ENCODE measurements at regions not wholly inside any gene's neighbourhood (a gene's known extent, or its start where the extent isn't known, plus 50 kb on each side); places are given as distances from the start of the nearest gene placed in this dataset.
A peak's percentile ranks its signal among the peaks of the same experiment; 100 is the strongest.

- no peak for DNase-seq (ENCODE audit: low read depth in 2 of 2)
These were observed 209.6 kb downstream of the CYP26B1 start for GRCh38 chr2:71938108-71938507.

GRCh38 chr2:71937396-71937795 lies 210.3 kb downstream of the CYP26B1 start:
- no peak for DNase-seq (ENCODE audit: low read depth in 2 of 2)

GRCh38 chr2:71936076-71937030 lies 211.3 kb downstream of the CYP26B1 start:
- DNase-seq (ENCODE audit: low read depth in 2 of 2), result no peak

- DNase-seq (ENCODE audit: low read depth in 2 of 2), result no peak
These were observed 212.3 kb downstream of the CYP26B1 start for GRCh38 chr2:71935262-71935848.

- DNase-seq (ENCODE audit: low read depth in 2 of 2), result no peak
These were observed 212.9 kb downstream of the CYP26B1 start for GRCh38 chr2:71934595-71935261.

- no peak for DNase-seq (ENCODE audit: low read depth in 2 of 2)
These were observed 213.4 kb downstream of the CYP26B1 start for GRCh38 chr2:71934320-71934593.

GRCh38 chr2:71933467-71934319 lies 214.0 kb downstream of the CYP26B1 start:
- peak in 1 of 2 donors; percentile 6 for DNase-seq (ENCODE audit: low read depth in 2 of 2)

GRCh38 chr2:71932780-71933466 lies 214.7 kb downstream of the CYP26B1 start:
- no peak for DNase-seq (ENCODE audit: low read depth in 2 of 2)

GRCh38 chr2:71932037-71932779 lies 215.5 kb downstream of the CYP26B1 start:
- DNase-seq (ENCODE audit: low read depth in 2 of 2), result no peak

- DNase-seq (ENCODE audit: low read depth in 2 of 2), result no peak
These were observed 217.5 kb downstream of the CYP26B1 start for GRCh38 chr2:71930049-71930681.

GRCh38 chr2:71929482-71929772 lies 218.2 kb downstream of the CYP26B1 start:
- no peak for DNase-seq (ENCODE audit: low read depth in 2 of 2)

- DNase-seq (ENCODE audit: low read depth in 2 of 2), result no peak
These were observed 218.8 kb downstream of the CYP26B1 start for GRCh38 chr2:71928734-71929481.

- no peak for DNase-seq (ENCODE audit: low read depth in 2 of 2)
These were observed 219.6 kb downstream of the CYP26B1 start for GRCh38 chr2:71927757-71928715.

- no peak for DNase-seq (ENCODE audit: low read depth in 2 of 2)
These were observed 220.5 kb downstream of the CYP26B1 start for GRCh38 chr2:71926876-71927756.

- DNase-seq (ENCODE audit: low read depth in 2 of 2), result no peak
These were observed 221.6 kb downstream of the CYP26B1 start for GRCh38 chr2:71926089-71926447.

- DNase-seq (ENCODE audit: low read depth in 2 of 2), result no peak
These were observed 222.2 kb downstream of the CYP26B1 start for GRCh38 chr2:71925268-71926088.
